ENCODE measurements at regions not wholly inside any gene's neighbourhood (a gene's known extent, or its start where the extent isn't known, plus 50 kb on each side); places are given as distances from the start of the nearest gene placed in this dataset.

GRCh38 chr4:119731146-119731742 lies 102.6 kb upstream of the PDE5A start:
- H3K9ac ChIP-seq (ENCODE audit: low read depth, low read length) = peak overlapping the region; percentile 57; the same call in 1 of the 2 replicates

More at GRCh38 chr4:119731146-119731742, 102.6 kb upstream of the PDE5A start:
- H3K14ac ChIP-seq (replicated peaks; ENCODE audit: low read depth, low read length) = peak overlapping the region; percentile 90; the same call in 1 of the 2 replicates
- H3K4me1 ChIP-seq (ENCODE audit: control insufficient read depth, insufficient read depth, low read length) = peaks cover 40% of the 10 kb centered on the region
- DNase-seq = no peak
- H3K9me3 ChIP-seq (ENCODE audit: control insufficient read depth, insufficient read depth, low read length) = peaks cover 3% of the 10 kb centered on the region; the same call in 1 of the 2 replicates
- H3K79me1 ChIP-seq (ENCODE audit: low read depth in 1 of 2, low read length in 2 of 2) = peaks cover 3 to 29% of the 10 kb centered on the region in 2 experiments; a peak in 3 of 4 replicates
- no TSS peak for BruUV-seq (replicated peaks)
- no peaks in the 10 kb centered on the region for H3K36me3 ChIP-seq (ENCODE audit: control insufficient read depth, insufficient read depth, low read length)
- H3K18ac ChIP-seq (ENCODE audit: low read depth, low read length) = peak overlapping the region; percentile 98
- H3K4ac ChIP-seq (ENCODE audit: low read depth, low read length) = peak overlapping the region; percentile 98
- peak overlapping the region; percentile 90 for H4K5ac ChIP-seq (ENCODE audit: low read depth, low read length)
- peak overlapping the region; percentile 100 for H2BK120ac ChIP-seq (ENCODE audit: low read depth, low read length)
- no peak overlapping the region for H3K4me3 ChIP-seq (ENCODE audit: insufficient read depth, low read depth, low read length)
- intact Hi-C loops (cut with micrococcal nuclease) = no loop called here
- H3K27ac ChIP-seq (ENCODE audit: insufficient read depth, low read length) = peak overlapping the region; percentile 98
- H4K91ac ChIP-seq (ENCODE audit: insufficient read depth, low read depth, low read length) = peak overlapping the region; percentile 97
- ChIA-PET CTCF (interaction anchor here (1.4 kb wide), 1 partner anchor 72 kb away, joined by 3 read pairs; no protein-coding TSS in a partner anchor), POLR2A (ENCODE audit: unreplicated experiment) (interaction anchor here (1.5 to 3.0 kb wide), 2 partner anchors 75 to 103 kb away, joined by 4 to 20 read pairs; partner anchors contain the start of gene PDE5A)
- H3K9me1 ChIP-seq (ENCODE audit: insufficient read depth, low read length) = peaks cover 15% of the 10 kb centered on the region; the same call in 1 of the 2 replicates
- dilution Hi-C loops (cut with HindIII; ENCODE audit: low sequenced_read_pairs, unreplicated experiment) = no loop called here
- H2BK20ac ChIP-seq (ENCODE audit: low read depth, low read length) = peak overlapping the region; percentile 100
- no peak overlapping the region for H3K4me2 ChIP-seq (ENCODE audit: low read depth, low read length)
- no peaks in the 10 kb centered on the region for H4K20me1 ChIP-seq (ENCODE audit: insufficient read depth, low read length)
- ATAC-seq (ENCODE audit: low read depth) = no peak
- H2AFZ ChIP-seq (replicated peaks; ENCODE audit: low read length, poor library complexity) = no peak overlapping the region
- peak overlapping the region; percentile 86 to 95 for H4K8ac ChIP-seq (ENCODE audit: low read depth in 2 of 2, low read length in 2 of 2)
- H3K27me3 ChIP-seq (ENCODE audit: control insufficient read depth, insufficient read depth, low read length) = no peaks in the 10 kb centered on the region
- no peak overlapping the region for H2AK9ac ChIP-seq (replicated peaks; ENCODE audit: low read depth, low read length, poor library complexity)
- peak overlapping the region; percentile 99 for H2BK5ac ChIP-seq (ENCODE audit: low read depth, low read length, poor library complexity, severe bottlenecking)
- peak overlapping the region; percentile 98; the same call in 2 of the 3 replicates for H2BK15ac ChIP-seq (ENCODE audit: low read depth, low read length)
- peak overlapping the region; percentile 89 for H3K23ac ChIP-seq (ENCODE audit: low read depth, low read length)
- TF ChIP-seq ELK1 (IDR thresholded peaks at IDR 0.05; ENCODE audit: borderline replicate concordance, low read depth, low read length) (no peak), MXI1 (IDR thresholded peaks at IDR 0.05; ENCODE audit: borderline replicate concordance, low read depth, low read length) (no peak), MAFK (IDR thresholded peaks at IDR 0.05; ENCODE audit: low read depth, low read length) (peak; percentile 82)
- WGBS, 2 experiments (ENCODE audit: extremely low coverage in 2 of 2, insufficient read length in 1 of 2) = no CpG with 5 or more reads among the region's 3 CpGs
- peak overlapping the region; percentile 98; the same call in 1 of the 2 replicates for H2AK5ac ChIP-seq (ENCODE audit: low read depth, low read length)
- in situ Hi-C loops (cut with MboI; ENCODE audit: low sequenced_read_pairs) = no loop called here
- H3K56ac ChIP-seq (ENCODE audit: extremely low read depth, insufficient read depth, low read length) = peak overlapping the region; percentile 98; the same call in 1 of the 2 replicates
